ENCODE measurements at regions not wholly inside any gene's neighbourhood (a gene's known extent, or its start where the extent isn't known, plus 50 kb on each side); places are given as distances from the start of the nearest gene placed in this dataset.
"Not testable (repeated sequence)": the region's sequence is repeated elsewhere in the genome, so short reads cannot be mapped to it uniquely, and the experiment has no call there.

- no peak for ATAC-seq
- TF ChIP-seq PPARA (CRISPR knock-in tag; IDR thresholded peaks at IDR 0.05; ENCODE audit: borderline replicate concordance) (no peak), SNAI2 (CRISPR knock-in tag; IDR thresholded peaks at IDR 0.05) (no peak), ZC3H10 (CRISPR knock-in tag; IDR thresholded peaks at IDR 0.05) (no peak), CSRNP3 (CRISPR knock-in tag; IDR thresholded peaks at IDR 0.05) (no peak), BACH2 (CRISPR knock-in tag; IDR thresholded peaks at IDR 0.05; ENCODE audit: borderline replicate concordance) (no peak), ISL1 (CRISPR knock-in tag; IDR thresholded peaks at IDR 0.05) (no peak), ZFP3 (CRISPR knock-in tag; IDR thresholded peaks at IDR 0.05) (no peak)
Measured at GRCh38 chr17:64718058-64718457, 56.0 kb upstream of the SMURF2 start.

GRCh38 chr17:64716496-64716895 is 54.4 kb upstream of the SMURF2 start:
- ATAC-seq = not testable (repeated sequence)

- not testable (repeated sequence) for ATAC-seq
Measured at GRCh38 chr17:64713786-64714185, 51.7 kb upstream of the SMURF2 start.

GRCh38 chr17:64712557-64713351 is 50.6 kb upstream of the SMURF2 start:
- peak; percentile 62 for ATAC-seq

Measured in SK-N-SH treated with all-trans-retinoic acid at 6 μM for 48 hours (cell line).